SHP77 treated with DMSO at 0.1 percent for 48 hours (cell line): ENCODE measurements at regions not wholly inside any gene's neighbourhood (a gene's known extent, or its start where the extent isn't known, plus 50 kb on each side); places are given as distances from the start of the nearest gene placed in this dataset.

Experiments used
- DNase-seq: peaks from one replicate; lab custom pipeline; 2025; lab: John Stamatoyannopoulos, UW

DNA sequence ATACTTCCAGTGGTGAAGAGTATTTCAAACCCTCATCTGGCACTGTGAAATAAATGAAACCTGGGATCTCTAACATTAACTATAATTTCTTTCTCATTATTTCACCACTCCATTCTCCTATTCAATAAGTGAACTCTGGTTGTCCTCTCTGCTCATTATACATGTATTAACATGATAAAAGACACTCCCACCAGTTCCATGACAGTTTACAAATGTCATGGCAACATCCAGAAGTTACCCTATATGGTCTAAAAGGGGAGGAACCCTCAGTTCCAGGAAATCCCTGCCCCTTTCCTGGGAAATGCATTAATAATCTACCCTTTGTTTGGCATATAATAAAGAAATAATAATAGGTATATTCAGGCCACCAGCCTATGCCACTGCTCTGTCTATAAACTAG lies 62.7 kb upstream of the BRINP3 start:
- no peak for DNase-seq

DNA sequence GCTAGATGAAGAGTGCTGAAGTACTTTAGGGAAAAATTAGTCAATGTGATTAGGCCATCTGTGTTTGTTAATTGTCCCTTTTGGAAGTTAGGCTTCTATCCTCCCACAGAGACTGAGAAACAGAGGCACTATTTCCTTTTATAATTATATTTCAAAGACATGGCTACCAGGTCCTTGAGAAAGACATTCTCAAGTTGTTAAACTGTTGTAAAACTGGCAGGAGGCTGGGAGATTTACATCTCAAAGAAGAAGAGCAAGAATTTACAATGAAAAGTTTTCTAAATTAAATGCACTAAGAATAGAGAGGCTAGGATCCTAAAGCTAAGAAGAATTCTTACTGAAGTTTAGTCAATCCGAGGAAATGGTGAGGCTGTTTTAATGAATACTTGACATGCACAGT lies 74.0 kb upstream of the BRINP3 start:
- DNase-seq = no peak

DNA sequence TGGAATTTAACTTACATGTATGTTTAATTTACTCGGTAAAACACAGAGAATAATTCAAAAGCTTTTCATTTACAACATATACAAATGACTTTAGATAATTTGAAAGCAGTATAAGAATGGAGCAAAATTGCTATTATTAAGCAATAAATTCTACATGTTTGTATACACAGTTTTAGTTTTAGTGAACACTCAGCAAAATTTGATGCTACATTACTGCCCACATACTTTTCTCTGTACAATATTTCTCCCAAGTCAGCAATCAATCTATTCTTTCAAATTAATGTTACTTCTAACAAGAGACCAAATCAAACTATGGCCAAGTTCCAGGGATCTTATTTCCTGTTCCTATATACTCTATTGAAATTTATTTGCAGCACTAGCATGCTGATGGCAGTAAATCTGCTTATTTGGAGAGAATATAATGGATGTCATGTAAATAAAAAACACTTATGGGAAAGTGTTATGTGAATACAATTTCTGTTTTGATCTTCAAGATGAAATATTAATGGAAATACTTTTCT lies 82.6 kb upstream of the BRINP3 start:
- DNase-seq = no peak

DNA sequence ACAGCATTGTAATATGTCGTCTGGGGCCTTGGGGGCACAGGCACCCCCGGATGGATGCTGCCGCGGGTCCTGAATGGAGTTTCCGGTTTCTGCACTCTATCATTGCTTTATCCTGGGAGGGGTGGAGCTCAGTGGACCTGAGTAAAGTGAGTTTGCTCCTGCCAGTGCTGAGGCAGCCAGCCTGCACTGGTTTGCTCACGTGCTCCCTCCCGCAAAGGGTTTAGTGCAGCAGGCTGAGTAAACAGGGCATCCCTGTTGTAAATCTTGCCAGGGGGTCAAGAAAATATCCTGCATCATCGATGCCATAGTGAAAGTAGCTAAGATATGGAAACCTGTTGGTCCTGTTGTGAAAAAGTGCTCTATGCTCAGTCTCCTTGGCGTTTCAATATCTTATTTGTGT lies 85.6 kb upstream of the BRINP3 start:
- DNase-seq = peak; percentile 67

DNA sequence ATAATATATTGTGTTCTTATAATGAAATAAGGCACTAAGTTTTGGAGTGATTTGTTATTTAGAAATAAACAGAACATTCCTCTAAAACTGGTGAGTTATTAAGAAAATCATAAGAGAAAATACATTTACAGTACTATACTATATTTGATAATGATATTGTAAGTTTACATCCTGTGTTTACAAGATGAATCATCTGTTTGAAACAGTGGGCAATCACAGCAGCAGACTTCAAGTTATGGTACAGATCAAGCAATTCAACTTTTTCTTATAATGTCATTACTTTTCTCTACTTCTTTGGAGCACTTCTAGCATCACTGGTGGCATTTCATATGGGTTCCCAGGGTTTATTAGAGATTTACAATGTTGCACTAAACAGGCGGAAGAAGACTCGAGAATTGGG lies 86.5 kb upstream of the BRINP3 start:
- no peak for DNase-seq

DNA sequence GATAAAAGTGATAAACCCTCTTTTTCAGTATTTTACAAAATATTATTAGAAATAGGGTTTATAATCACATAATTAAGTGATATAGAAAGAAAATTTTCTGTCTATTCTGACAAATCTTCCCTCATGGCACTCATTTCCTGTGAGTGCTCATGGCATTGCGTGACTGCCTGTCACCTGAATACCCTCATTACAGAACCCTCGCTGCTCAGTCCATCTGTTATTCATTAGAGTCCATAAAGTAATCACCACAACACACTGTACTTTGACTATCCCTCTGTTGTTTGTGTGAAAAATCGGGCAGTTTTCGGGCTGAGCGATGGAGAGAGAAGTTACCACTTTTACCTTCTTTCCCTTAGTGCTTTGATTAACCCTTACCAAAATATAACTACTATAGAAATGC lies 100.4 kb upstream of the BRINP3 start:
- DNase-seq = no peak

DNA sequence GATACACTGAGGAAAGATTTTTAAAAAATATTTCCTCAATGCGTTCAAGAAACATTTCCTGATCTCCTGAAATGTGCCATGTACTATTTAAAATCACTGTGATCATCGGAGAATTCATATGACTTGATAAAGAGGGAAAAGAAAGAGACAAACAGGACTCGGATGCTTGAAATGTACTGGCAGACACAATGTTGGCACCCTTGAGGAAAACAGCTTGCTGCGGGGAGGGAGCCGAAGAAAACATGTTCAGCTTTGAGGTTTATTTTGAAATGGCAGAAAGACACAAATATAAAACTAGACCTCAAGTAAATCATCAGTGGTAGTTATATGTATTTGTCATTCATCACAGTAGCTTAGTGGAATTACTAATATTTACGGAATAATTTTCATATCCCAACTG lies 100.9 kb upstream of the BRINP3 start:
- no peak for DNase-seq

DNA sequence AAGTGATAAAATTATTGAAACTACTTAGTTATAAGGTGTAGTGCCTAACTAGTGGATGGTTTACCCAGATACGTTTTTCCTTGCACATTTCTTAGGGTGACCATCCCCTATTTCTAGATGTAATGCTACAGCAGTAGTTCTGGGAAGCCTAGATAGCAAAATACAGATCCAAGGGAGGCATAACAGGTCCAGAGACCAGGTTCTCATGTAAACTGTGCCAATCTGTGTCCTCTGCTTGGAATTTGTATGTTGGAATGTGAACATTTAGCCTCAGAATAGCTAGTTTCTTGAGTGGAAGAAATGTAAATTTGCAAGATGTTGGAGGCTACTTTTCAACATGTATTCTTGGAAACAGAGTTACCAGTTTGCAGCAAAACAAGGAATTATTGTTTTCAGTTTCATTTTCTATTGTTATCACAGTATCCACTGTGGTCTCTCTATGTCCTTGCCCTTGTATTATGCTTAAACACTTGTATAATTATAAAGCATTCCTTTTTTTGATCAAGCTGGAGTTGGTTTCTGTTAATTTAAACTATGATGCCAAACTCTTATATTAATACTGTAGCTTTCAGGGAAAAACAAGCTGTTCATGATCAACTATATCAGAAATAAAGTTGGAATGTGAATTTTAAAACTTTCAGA lies 102.0 kb upstream of the BRINP3 start:
- DNase-seq = no peak

DNA sequence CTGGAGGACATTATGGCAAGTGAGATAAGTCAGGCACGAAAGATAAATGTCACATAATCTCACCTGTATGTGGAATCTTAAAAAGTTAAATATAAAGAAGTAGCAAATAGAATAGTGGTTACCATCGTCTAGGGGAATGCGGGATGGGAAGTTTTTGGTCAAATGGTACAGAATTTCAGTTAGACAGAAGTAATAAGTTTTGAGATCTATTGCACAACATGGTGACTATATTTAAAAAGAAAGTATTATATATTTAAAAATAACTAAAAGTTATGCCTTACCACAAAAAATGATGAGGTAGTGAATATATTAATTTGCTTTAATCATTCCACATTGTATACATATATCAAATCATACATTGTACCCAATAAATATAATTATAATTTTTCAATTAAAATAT lies 106.2 kb upstream of the BRINP3 start:
- no peak for DNase-seq

DNA sequence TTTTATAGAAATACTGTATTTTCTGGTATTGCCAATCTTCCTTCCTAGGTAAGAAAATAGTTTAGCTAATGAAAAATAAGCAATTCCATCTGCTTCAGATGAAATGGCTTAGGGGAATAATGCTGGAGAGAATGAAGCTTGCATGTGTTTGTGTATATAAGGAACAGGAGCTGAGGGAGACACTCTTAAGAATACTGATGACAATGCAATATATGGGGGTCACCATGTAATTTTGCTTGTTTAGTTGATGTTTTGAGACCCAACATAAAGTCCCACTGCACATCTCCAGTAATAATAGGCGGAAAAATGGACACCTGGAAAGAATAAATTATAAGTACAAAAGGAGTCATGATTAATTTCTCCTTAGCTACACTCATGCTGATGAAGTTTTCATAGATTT lies 110.8 kb upstream of the BRINP3 start:
- no peak for DNase-seq

DNA sequence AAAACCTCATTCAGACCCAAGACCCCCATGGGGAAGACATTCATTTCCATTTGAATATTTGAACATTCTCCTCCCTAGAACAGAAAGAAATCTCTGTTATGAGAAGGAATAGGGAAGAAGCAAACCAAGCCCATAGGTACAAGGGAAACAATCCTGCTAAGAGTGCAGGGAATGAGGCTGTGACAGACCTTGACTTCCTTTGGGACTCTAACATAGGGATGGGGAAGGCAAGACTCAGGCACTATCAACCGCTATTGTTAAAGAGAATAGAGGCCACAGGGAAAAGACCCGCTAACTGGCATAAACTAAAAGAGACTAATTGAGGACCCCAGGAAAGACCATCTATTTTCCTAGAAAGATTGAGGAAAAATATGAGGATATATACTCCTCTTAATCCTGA lies 117.8 kb upstream of the BRINP3 start:
- DNase-seq = no peak

DNA sequence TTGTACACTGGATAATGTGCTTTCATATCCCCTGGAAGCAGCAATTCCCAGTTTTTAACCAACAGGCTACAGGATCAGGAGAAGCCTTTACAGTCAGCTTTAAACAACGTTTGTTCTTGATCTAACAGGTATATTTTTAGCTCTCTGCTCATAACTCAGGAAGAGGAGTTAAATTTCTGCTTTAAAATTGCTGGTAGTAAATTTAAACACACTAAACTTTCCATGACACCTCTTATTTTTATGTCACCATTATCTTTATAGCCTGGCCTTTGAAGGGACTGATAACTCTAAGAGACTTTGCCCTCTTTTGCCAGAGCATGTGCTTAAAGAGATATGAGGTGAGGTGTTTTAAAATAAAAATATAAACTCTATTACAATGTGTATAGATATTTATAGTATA lies 119.6 kb upstream of the BRINP3 start:
- no peak for DNase-seq

DNA sequence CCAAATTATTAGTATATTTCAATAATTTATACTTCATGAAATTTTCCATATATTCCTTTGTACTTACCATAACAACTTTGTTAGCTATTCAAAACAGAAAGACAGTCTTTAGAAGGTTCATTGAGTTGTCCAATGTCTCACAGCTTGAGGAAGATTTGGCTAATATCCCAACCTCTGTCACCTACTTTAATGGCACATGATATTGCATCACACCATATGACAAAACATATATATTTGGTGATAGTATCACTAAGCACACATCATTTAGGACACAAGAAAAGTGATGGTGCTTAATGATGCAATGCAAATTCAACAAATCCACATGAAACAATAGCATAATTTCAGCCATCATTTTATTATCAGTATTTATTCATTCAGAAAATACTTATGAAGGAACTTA lies 122.0 kb upstream of the BRINP3 start:
- no peak for DNase-seq

DNA sequence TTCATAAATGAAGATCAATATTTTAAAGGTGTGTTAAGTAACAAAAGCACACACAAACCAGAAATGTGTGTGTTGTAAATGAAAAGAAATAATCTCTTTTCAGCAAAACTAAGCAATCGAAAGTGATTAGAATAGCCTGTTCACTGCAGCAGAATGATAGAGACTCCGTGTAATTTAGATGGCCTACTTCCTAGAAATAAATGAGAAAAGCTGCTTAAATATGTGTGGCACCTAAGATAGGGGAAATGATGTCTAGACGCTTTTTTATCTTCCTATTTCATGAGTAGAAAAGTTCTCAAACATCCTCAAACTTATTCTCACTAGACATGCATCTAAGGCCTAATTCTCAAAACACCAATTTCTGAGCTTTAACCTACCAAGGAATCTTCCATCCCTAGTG lies 124.7 kb upstream of the BRINP3 start:
- no peak for DNase-seq

DNA sequence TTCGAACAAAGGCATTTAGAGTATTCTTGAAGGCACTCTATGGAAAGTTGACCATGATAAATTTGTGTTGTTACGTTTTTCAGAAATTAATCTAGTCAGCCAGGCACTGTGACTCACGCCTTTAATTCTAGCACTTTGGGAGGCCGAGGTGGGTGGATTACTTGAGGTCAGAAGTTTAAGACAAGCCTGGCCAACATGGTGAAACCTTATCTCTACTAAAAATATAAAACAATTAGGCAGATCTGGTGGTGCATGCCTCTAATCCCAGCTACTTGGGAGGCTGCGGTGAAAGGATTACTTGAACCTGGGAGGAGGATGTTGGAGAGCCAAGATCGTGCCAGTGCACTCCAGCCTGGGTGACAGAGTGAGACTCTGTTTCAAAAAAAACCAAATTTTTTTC lies 130.6 kb upstream of the BRINP3 start:
- no peak for DNase-seq

DNA sequence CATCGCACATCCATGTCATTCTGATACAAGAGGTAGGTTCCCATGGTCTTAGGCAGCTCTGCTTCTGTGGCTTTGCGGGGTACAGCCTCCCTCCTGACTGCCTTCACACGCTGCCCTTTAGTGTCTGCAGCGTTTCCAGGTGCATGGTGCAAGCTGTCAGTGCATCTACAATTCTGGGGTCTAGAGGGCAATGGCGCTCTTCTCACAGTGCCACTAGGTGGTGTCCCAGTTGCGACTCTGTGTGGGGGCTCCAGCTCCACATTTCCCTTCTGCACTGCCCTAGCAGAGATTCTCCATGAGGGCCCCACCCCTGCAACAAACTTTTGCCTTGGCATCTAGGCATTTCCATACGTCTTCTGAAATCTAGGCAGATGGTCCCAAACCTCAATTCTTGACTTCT lies 138.2 kb upstream of the BRINP3 start:
- DNase-seq = no peak

DNA sequence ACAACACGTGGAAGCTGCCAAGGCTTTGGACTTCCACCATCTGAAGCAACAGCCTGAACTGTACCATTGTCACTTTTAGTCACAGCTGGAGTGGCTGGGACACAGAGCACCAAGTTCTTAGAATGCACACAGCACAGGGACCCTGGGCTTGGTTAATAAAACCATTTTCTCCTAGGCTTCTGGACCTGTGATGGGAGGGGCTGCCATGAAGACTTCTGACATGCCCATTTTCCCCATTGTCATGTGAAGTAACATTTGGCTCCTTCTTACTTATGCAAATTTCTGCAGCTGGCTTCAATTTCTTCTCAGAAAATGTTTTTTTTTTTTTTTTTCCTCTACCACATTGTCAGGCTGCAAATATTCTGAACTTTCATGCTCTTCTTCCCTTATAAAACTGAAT lies 138.6 kb upstream of the BRINP3 start:
- DNase-seq = no peak

DNA sequence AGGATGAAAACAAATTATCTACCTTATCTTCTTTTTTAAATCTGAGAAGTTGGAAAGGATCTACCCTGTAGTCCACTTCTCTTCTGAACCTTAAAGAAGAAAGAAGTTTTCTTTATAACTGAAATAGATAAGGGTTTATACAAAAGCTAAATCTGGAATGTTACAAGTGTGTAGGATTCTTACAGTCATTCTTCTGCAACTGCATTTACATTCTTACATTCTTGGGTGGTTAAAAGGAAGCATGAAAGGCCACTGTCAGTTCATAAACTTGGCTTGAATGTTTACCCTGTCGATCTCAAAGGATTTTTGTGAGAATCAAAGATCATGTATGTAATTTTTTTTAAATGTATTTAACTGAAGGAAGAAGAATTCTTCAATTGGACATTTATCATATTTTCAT lies 142.1 kb upstream of the BRINP3 start:
- DNase-seq = no peak

DNA sequence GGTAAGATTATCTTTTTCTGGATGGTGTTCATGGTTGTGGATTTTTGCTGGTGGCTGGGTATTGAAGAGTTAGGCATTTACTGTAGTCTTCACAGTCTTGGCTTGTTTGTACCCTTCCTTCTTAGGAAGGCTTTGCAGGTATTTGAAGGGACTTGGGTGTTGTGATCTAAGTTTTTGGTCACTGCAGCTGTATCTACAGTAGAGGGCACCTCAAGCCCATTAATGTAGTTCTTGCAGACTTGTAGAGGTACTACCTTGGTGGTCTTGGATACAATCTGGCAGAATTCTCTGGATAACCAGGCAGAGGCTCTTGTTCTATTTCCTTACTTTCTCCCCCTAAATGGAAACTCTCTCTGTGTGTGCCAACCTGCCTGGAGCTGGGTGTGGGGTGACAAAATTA lies 155.8 kb upstream of the BRINP3 start:
- DNase-seq = no peak

DNA sequence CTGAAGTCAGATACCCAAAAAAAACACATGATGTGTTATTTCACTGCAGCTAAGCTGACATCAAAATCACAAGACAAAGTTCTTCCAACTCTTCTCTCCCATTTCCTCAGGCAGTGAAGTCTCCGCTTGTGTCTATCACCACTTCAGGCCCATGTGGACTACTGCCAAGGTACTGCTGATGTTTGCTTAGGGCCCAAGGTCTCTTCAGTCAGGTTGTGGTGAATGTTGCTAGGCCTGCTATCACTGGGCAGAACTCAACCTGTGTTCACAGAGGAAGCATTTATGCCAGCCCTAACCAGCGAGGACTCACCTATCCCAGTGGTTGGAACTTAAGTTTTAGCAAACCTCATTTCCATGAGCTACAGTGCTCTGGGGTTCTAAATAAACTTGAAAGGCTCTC lies 156.5 kb upstream of the BRINP3 start:
- no peak for DNase-seq

DNA sequence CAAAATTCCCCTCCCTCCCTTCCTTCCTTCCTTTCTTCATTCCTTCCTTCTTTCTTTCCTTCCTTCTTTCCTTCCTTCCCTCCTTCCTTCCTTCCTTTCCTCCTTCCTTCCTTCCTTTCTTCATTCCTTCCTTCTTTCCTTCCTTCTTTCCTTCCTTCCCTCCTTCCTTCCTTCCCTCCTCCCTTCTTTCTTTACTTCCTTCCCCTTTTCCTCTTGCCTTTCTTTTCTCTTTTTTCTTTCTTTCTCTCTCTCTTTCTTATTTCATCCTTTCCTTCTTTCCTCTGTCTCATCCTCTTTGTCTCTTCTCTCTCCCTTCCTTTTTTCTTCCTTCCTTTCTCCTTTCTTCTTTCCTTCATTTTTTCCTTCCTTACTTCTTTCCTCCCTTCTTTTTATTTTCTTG lies 171.9 kb upstream of the BRINP3 start:
- no peak for DNase-seq

DNA sequence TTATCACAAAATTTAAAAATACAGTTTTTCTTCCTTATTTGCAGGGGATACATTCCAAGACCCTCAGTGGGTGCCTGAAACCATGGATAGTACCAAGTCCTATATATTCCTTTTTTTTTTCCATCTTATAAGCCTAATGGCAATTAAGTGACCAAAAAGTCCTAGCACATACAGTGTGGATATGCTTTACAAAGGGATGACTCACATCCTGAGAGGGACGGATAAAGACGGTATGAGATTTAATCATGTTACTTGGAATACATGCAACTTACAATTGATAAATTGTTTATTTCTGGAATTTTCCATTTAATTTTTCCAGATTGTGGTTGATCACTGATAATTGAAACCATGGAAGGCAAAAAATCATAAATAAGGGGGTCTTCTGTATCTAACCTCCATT lies 181.2 kb upstream of the BRINP3 start:
- DNase-seq = no peak

DNA sequence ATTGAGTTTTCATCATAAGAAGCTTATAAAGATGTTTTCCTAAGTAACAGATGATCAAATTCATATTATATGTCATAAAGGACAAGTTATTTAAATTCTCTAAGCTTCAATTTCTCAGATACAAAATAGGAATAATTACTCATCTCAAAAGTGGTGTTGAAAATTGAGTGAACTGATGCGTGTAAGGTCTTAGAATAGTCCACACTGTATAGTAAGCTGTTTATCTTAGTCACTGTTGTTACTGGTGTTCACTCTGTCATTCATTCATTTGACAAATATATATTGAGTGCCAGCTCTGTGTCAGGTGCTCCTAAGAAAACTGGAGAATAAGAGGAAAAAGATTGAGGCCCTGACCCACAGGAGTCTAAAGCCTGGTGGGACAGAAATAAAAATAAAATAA lies 186.3 kb upstream of the BRINP3 start:
- no peak for DNase-seq

DNA sequence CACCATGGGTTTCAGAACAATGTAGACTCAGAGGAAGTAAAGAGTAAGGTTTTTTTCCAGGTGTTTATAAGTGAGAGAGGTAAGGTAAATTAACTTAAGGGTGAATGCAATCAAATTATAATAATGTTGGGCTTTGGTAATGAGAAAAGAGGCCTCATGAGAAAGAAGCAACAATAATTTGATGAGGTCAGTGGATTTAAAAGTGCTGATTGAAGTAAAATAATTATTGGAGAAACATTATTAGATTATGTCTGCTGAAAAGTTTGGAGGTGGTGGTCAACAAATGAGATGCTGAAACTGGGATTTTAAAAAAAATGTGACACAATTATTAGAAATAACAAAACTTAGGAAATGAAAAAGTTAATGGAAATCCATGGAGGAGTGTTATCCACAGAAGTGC lies 187.4 kb upstream of the BRINP3 start:
- DNase-seq = no peak

DNA sequence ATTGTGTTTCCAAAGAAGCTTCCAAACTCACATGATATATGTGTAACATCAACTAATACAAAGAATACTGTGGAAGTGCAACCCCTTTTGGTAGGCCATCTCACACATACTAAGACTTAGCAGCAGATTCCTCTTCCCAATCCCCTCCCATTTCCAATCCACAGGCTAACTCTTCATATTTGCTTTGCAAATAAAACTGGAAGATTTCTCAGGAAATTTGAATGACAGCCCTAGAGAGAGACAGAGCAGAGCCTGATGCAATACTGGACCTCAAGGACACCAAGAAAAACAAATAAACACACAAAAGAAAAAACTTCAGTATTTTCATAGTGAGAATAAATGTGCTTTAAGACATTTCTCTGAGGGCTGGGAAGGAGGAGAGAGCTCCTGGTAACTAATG lies 190.2 kb upstream of the BRINP3 start:
- no peak for DNase-seq
